Osteoblast (primary cell): ENCODE measurements at regions not wholly inside any gene's neighbourhood (a gene's known extent, or its start where the extent isn't known, plus 50 kb on each side); places are given as distances from the start of the nearest gene placed in this dataset.
"Not testable (repeated sequence)": the region's sequence is repeated elsewhere in the genome, so short reads cannot be mapped to it uniquely, and the experiment has no call there.

Experiments used
- DNase-seq: peaks from one replicate; pipeline ENCODE4 v3.0.0; 2011; ENCODE audit warnings: low spot score, mixed read lengths; ENCODE audit not compliant: insufficient read length; ENCODE audit errors: missing footprints
- H2AFZ ChIP-seq: 2 replicates; pipeline ENCODE4 v1.6.0; 2011; ENCODE audit warnings: mild to moderate bottlenecking, low read length
- H3K27ac ChIP-seq: 2 replicates; pipeline ENCODE4 v1.5.1; 2011; ENCODE audit warnings: mild to moderate bottlenecking, low read depth, low read length, moderate library complexity
- H3K27me3 ChIP-seq: 2 replicates; pipeline ENCODE4 v1.6.0; 2012; ENCODE audit warnings: mild to moderate bottlenecking, control low read depth, inconsistent platforms, low read length, moderate library complexity; ENCODE audit not compliant: insufficient read depth
- H3K36me3 ChIP-seq: 2 replicates; pipeline ENCODE4 v1.5.1; 2011; ENCODE audit warnings: mild to moderate bottlenecking, low read length, control low read depth, moderate library complexity; ENCODE audit not compliant: insufficient read depth
- H3K4me1 ChIP-seq: 2 replicates; pipeline ENCODE4 v1.5.1; 2011; ENCODE audit warnings: mild to moderate bottlenecking, low read length, control low read depth, moderate library complexity; ENCODE audit not compliant: insufficient read depth
- H3K4me2 ChIP-seq: 2 replicates; pipeline ENCODE4 v1.6.0; 2011; ENCODE audit warnings: mild to moderate bottlenecking, low read length; ENCODE audit not compliant: insufficient read depth
- H3K4me3 ChIP-seq: fragments of 200-600 bp; sonication (generic); 3 replicates; pipeline ENCODE4 v1.5.1; 2012; ENCODE audit warnings: mild to moderate bottlenecking, low read length, inconsistent platforms; ENCODE audit not compliant: insufficient read depth
- H3K79me2 ChIP-seq: 2 replicates; pipeline ENCODE4 v1.6.0; 2012; ENCODE audit warnings: mild to moderate bottlenecking, low read length, control low read depth, inconsistent platforms; ENCODE audit not compliant: insufficient read depth
- H3K9me3 ChIP-seq: 2 replicates; pipeline ENCODE4 v1.5.1; 2011; ENCODE audit warnings: low read depth, low read length, control low read depth
- H4K20me1 ChIP-seq: 2 replicates; pipeline ENCODE4 v1.6.0; 2012; ENCODE audit warnings: mild to moderate bottlenecking, low read length, control low read depth; ENCODE audit not compliant: insufficient read depth
- CTCF ChIP-seq: IDR thresholded peaks from 2 replicates; pipeline ENCODE4 v1.5.1; 2011; ENCODE audit warnings: mild to moderate bottlenecking, low read depth, low read length, moderate library complexity; ENCODE audit errors: extremely low read depth

GRCh38 chr4:188437535-188437934 lies 298.3 kb downstream of the TRIML1 start:
- Histone ChIP-seq H3K9me3 (no peaks in the 10 kb centered on the region), H4K20me1 (no peaks in the 10 kb centered on the region), H3K4me2 (no peak overlapping the region), H2AFZ (no peak overlapping the region), H3K79me2 (peaks cover 21% of the 10 kb centered on the region), H3K27me3 (no peaks in the 10 kb centered on the region), H3K4me1 (peaks cover 20% of the 10 kb centered on the region), H3K36me3 (no peaks in the 10 kb centered on the region), H3K27ac (no peak overlapping the region), H3K4me3 (no peak overlapping the region)
- no peak for TF ChIP-seq CTCF
- DNase-seq: no peak

- H3K9me3 ChIP-seq, H3K36me3 ChIP-seq, H3K27ac ChIP-seq, H2AFZ ChIP-seq, H3K27me3 ChIP-seq, H4K20me1 ChIP-seq, H3K4me2 ChIP-seq, DNase-seq, H3K4me3 ChIP-seq: not testable (repeated sequence)
- peaks cover 19% of the 10 kb centered on the region for H3K4me1 ChIP-seq
- peaks cover 20% of the 10 kb centered on the region for H3K79me2 ChIP-seq
Measured at GRCh38 chr4:188438391-188438824, 299.2 kb downstream of the TRIML1 start.

- Histone ChIP-seq H3K4me2 (no peak overlapping the region), H3K4me3 (no peak overlapping the region), H4K20me1 (no peaks in the 10 kb centered on the region), H3K79me2 (peaks cover 14% of the 10 kb centered on the region), H3K27ac (peak overlapping the region; percentile 53), H2AFZ (peak overlapping the region; percentile 40), H3K9me3 (no peaks in the 10 kb centered on the region), H3K27me3 (no peaks in the 10 kb centered on the region), H3K36me3 (no peaks in the 10 kb centered on the region), H3K4me1 (peaks cover 11% of the 10 kb centered on the region)
- peak; percentile 30 for DNase-seq
- TF ChIP-seq CTCF: no peak
Measured at GRCh38 chr4:188439641-188440311, 300.5 kb downstream of the TRIML1 start.

- no peaks in the 10 kb centered on the region for H4K20me1 ChIP-seq
- no peak for TF ChIP-seq CTCF
- H3K4me2 ChIP-seq: peak overlapping the region; percentile 26
- H3K27ac ChIP-seq: peak overlapping the region; percentile 78
- peaks cover 7% of the 10 kb centered on the region for H3K79me2 ChIP-seq
- no peak for DNase-seq
- H2AFZ ChIP-seq: no peak overlapping the region
- no peaks in the 10 kb centered on the region for H3K36me3 ChIP-seq
- H3K27me3 ChIP-seq: no peaks in the 10 kb centered on the region
- H3K9me3 ChIP-seq: no peaks in the 10 kb centered on the region
- peaks cover 10% of the 10 kb centered on the region for H3K4me1 ChIP-seq
- no peak overlapping the region for H3K4me3 ChIP-seq
Measured at GRCh38 chr4:188444500-188444899, 305.3 kb downstream of the TRIML1 start.

- not testable (repeated sequence) for H3K9me3 ChIP-seq, H2AFZ ChIP-seq, H3K27ac ChIP-seq, H3K4me1 ChIP-seq, DNase-seq, H3K36me3 ChIP-seq, H3K4me3 ChIP-seq, H4K20me1 ChIP-seq, H3K27me3 ChIP-seq, H3K79me2 ChIP-seq, H3K4me2 ChIP-seq
Measured at GRCh38 chr4:188448996-188449395, 309.8 kb downstream of the TRIML1 start.
